GM10248 (cell line): ENCODE measurements at regions not wholly inside any gene's neighbourhood (a gene's known extent, or its start where the extent isn't known, plus 50 kb on each side); places are given as distances from the start of the nearest gene placed in this dataset.

Experiments
- CTCF ChIA-PET: fragments of 300-600 bp; sonication (Branson Sonifier 250); formaldehyde crosslinking; extraction: SDS; loops from one replicate; lab custom pipeline; 2021; ENCODE audit warnings: antibody characterized with exemption; lab: Yijun Ruan, JAX
- POLR2A ChIA-PET: fragments of 350-650 bp; sonication (Branson Sonifier 250); formaldehyde crosslinking; extraction: SDS; loops from one replicate; lab custom pipeline; 2020; ENCODE audit warnings: antibody characterized with exemption; lab: Yijun Ruan, JAX
- DNase-seq: peaks from one replicate; pipeline ENCODE4 v3.0.0; 2012; ENCODE audit errors: extremely low spot score
- CTCF ChIP-seq: IDR thresholded peaks from 2 replicates; pipeline ENCODE4 v1.5.1; 2012; ENCODE audit warnings: mild to moderate bottlenecking, low read depth; ENCODE audit errors: extremely low read depth, missing control alignments, control extremely low read depth

GRCh38 chr2:125857971-125858794, 797.8 kb upstream of the GYPC start:
- CTCF ChIA-PET = no interaction called here
- POLR2A ChIA-PET = no interaction called here
- TF ChIP-seq CTCF = no peak
- no peak for DNase-seq

- ChIA-PET CTCF (no interaction called here), POLR2A (no interaction called here)
- no peak for TF ChIP-seq CTCF
- DNase-seq = no peak
Measured at GRCh38 chr2:125861461-125861860, 794.5 kb upstream of the GYPC start.

GRCh38 chr2:125867908-125868307, 788.0 kb upstream of the GYPC start:
- no peak for TF ChIP-seq CTCF
- POLR2A ChIA-PET = no interaction called here
- no peak for DNase-seq
- CTCF ChIA-PET = no interaction called here

GRCh38 chr2:125870264-125870663, 785.7 kb upstream of the GYPC start:
- ChIA-PET POLR2A (no interaction called here), CTCF (interaction anchor here (2.2 kb wide), 1 partner anchor 11 kb away, joined by 5 read pairs; no protein-coding TSS in a partner anchor)
- no peak for DNase-seq
- no peak for TF ChIP-seq CTCF

GRCh38 chr2:125870746-125871145, 785.2 kb upstream of the GYPC start:
- ChIA-PET POLR2A (no interaction called here), CTCF (interaction anchor here (2.2 kb wide), 1 partner anchor 10 kb away, joined by 5 read pairs; no protein-coding TSS in a partner anchor)
- DNase-seq = no peak
- no peak for TF ChIP-seq CTCF

GRCh38 chr2:125874564-125874963, 781.4 kb upstream of the GYPC start:
- DNase-seq = no peak
- TF ChIP-seq CTCF = no peak
- POLR2A ChIA-PET = no interaction called here
- CTCF ChIA-PET = no interaction called here
